ENCODE measurements at regions not wholly inside any gene's neighbourhood (a gene's known extent, or its start where the extent isn't known, plus 50 kb on each side); places are given as distances from the start of the nearest gene placed in this dataset.

DNA sequence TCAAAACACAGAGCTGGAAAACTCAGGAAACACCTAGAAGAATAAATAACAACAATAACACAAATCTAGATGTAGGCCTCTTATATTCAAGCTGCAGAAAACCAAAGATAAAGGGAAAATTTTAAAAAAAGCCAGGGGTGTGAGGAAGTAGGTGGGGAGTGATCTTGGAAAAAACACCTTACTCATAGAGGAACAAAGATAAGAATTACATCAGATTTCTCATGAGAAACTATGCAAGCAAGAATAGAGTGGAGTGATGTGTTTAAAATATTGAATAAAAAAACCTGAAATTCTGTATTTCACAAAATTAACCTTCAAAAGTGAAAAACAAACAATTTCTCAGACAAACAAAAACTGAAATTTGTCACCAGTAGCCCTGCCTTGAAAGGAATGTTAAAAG lies 265.5 kb upstream of the RGS18 start:
- Histone ChIP-seq H3K9me3 (no peaks in the 10 kb centered on the region), H3K4me3 (no peak overlapping the region), H3K4me1 (no peaks in the 10 kb centered on the region), H3K36me3 (no peaks in the 10 kb centered on the region), H3K27ac (no peak overlapping the region), H3K27me3 (replicated peaks in 1 of 7) (no peaks in the 10 kb centered on the region)
- intact Hi-C loops (cut with DNase I; ENCODE audit: low total_unique reads) = no loop called here
- no peak for DNase-seq
- TF ChIP-seq POLR2AphosphoS5 (IDR thresholded peaks at IDR 0.05) = no peak
- TF ChIP-seq, protein P1, sequence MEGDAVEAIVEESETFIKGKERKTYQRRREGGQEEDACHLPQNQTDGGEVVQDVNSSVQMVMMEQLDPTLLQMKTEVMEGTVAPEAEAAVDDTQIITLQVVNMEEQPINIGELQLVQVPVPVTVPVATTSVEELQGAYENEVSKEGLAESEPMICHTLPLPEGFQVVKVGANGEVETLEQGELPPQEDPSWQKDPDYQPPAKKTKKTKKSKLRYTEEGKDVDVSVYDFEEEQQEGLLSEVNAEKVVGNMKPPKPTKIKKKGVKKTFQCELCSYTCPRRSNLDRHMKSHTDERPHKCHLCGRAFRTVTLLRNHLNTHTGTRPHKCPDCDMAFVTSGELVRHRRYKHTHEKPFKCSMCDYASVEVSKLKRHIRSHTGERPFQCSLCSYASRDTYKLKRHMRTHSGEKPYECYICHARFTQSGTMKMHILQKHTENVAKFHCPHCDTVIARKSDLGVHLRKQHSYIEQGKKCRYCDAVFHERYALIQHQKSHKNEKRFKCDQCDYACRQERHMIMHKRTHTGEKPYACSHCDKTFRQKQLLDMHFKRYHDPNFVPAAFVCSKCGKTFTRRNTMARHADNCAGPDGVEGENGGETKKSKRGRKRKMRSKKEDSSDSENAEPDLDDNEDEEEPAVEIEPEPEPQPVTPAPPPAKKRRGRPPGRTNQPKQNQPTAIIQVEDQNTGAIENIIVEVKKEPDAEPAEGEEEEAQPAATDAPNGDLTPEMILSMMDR (IDR thresholded peaks at IDR 0.05 in 8 of 11, conservative IDR thresholded peaks at IDR 0.05 in 3 of 11) = no peak
- no peak for TF ChIP-seq POLR2A (IDR thresholded peaks at IDR 0.05)

DNA sequence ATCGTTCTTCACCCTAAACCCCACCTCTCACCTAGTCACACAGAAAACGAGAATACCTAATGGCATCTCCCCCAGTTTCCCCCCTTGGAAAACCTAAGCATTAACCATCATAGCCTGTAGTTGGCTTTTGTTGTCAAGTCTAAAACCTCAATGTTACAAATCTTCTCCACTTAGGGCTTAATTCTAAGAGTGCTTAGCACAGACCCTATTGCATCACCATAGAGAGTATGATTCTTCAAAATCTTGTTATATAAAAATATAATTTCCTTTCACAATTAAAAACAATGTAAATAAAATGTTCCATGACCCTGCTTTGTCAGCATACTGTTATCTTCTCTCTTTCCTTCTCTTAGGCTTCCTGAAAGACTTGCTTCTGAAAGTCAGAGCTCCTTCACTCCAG lies 263.2 kb upstream of the RGS18 start:
- intact Hi-C loops (cut with DNase I; ENCODE audit: low total_unique reads) = no loop called here
- WGBS, 5 donors = 64 to 85% (median 82%) methylated on average over 2 of the region's 2 CpGs
- H3K27me3 ChIP-seq (replicated peaks in 1 of 7) = no peaks in the 10 kb centered on the region
- H3K4me1 ChIP-seq = no peaks in the 10 kb centered on the region
- DNase-seq = no peak
- H3K36me3 ChIP-seq = no peaks in the 10 kb centered on the region
- H3K27ac ChIP-seq = no peak overlapping the region
- TF ChIP-seq, protein P1 (IDR thresholded peaks at IDR 0.05 in 8 of 11, conservative IDR thresholded peaks at IDR 0.05 in 3 of 11) = no peak
- no peak for TF ChIP-seq POLR2AphosphoS5 (IDR thresholded peaks at IDR 0.05)
- no peak for TF ChIP-seq POLR2A (IDR thresholded peaks at IDR 0.05)
- H3K9me3 ChIP-seq = no peaks in the 10 kb centered on the region
- H3K4me3 ChIP-seq = no peak overlapping the region

DNA sequence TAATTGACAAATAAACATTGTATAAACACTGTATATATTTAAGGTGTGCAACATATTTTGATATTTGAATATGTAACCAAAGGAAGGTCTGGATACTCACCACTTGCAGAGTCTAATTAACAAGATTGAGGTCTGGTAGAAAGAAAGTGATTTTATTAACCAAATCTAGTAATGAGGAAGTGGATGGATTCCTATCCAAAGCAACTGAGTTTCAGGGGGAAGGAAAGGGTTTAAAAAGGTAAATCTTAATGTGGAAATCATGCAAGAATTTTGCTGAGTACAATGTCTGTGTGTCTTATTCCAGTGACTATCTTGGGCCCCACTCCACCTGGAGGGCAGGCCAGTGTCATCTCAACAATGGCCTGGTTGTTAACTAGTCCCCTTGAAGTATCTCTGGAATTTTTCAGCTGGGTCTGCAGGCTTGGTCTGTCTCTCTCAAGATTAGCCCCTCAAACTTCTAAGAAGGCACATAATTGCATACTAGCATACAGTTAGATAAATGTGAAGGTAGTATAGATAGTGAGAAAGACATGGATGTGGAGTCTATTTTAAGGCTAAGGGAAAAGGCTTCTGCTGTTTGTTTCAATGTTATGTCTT lies 262.7 kb upstream of the RGS18 start:
- intact Hi-C loops (cut with DNase I; ENCODE audit: low total_unique reads) = no loop called here
- Histone ChIP-seq H3K9me3 (no peaks in the 10 kb centered on the region), H3K27ac (no peak overlapping the region), H3K4me3 (no peak overlapping the region), H3K4me1 (no peaks in the 10 kb centered on the region), H3K27me3 (replicated peaks in 1 of 7) (no peaks in the 10 kb centered on the region), H3K36me3 (no peaks in the 10 kb centered on the region)
- no peak for TF ChIP-seq POLR2AphosphoS5 (IDR thresholded peaks at IDR 0.05)
- no peak for TF ChIP-seq POLR2A (IDR thresholded peaks at IDR 0.05)
- TF ChIP-seq, protein P1 (IDR thresholded peaks at IDR 0.05 in 8 of 11, conservative IDR thresholded peaks at IDR 0.05 in 3 of 11) = no peak
- no peak for DNase-seq

DNA sequence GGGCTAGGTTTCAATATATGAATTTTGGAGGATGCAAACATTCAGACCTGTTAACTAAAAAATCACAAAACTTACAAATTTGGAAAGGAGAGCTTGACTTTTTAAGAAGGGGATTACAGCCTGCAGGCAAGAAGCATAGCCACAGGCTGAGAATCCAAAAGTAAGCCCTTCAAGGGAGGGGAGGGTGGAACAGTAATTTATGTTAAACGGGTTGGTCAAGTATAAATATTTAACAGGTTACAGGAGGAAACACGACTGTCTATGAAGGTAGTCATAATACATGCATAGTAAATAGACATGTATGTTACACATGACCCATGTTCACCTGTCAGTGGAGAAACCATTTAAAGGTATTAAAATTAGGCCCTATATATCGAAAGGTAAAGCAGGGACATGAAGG lies 261.1 kb upstream of the RGS18 start:
- Histone ChIP-seq H3K27me3 (replicated peaks in 1 of 7) (no peaks in the 10 kb centered on the region), H3K36me3 (no peaks in the 10 kb centered on the region), H3K27ac (no peak overlapping the region), H3K9me3 (no peaks in the 10 kb centered on the region), H3K4me1 (no peaks in the 10 kb centered on the region), H3K4me3 (no peak overlapping the region)
- intact Hi-C loops (cut with DNase I; ENCODE audit: low total_unique reads) = no loop called here
- no peak for DNase-seq
- WGBS, 5 donors = 79 to 96% (median 86%) methylated on average over 3 of the region's 3 CpGs
- TF ChIP-seq, protein P1 (IDR thresholded peaks at IDR 0.05 in 8 of 11, conservative IDR thresholded peaks at IDR 0.05 in 3 of 11) = no peak
- TF ChIP-seq POLR2A (IDR thresholded peaks at IDR 0.05) (no peak), POLR2AphosphoS5 (IDR thresholded peaks at IDR 0.05) (no peak)
